Right lobe of liver (tissue), 6 donors: ENCODE measurements at regions not wholly inside any gene's neighbourhood (a gene's known extent, or its start where the extent isn't known, plus 50 kb on each side); places are given as distances from the start of the nearest gene placed in this dataset.

Experiments
- ATAC-seq, 4 donors: fragments of 200-7000 bp; cut with Tn5 transposase; one replicate each; pipeline ENCODE4 v1.9.1; 2020; ENCODE audit warnings: mild to moderate bottlenecking in 4 of 4, moderate library complexity in 4 of 4
- DNase-seq, 3 donors: peaks; one replicate each; pipeline ENCODE4 v3.0.0-alpha.2; 2020
- H3K27ac ChIP-seq, 3 donors: fragments of 200-600 bp; one replicate each; pipeline ENCODE4 v1.8.0; 2022
- H3K27me3 ChIP-seq, 2 donors: fragments of 200-600 bp; one replicate each; pipeline ENCODE4 v1.8.0; 2022
- H3K36me3 ChIP-seq, 4 donors: fragments of 200-600 bp; sonication (generic) in 1 of 4; one replicate each; pipeline versions ENCODE4 v1.5.1 to v1.8.0; 2017 to 2022; ENCODE audit warnings: control low read depth in 1 of 4
- H3K4me1 ChIP-seq, 4 donors: fragments of 200-600 bp; sonication (generic) in 1 of 4; one replicate each; pipeline versions ENCODE4 v1.5.1 to v1.8.0; 2017 to 2022; ENCODE audit warnings: control low read depth in 1 of 4
- H3K4me3 ChIP-seq, 3 donors: fragments of 200-600 bp; one replicate each; pipeline ENCODE4 v1.8.0; 2022
- H3K9me3 ChIP-seq, 4 donors: fragments of 200-600 bp; sonication (generic) in 1 of 4; one replicate each; pipeline versions ENCODE4 v1.5.1 to v1.8.0; 2017 to 2022; ENCODE audit warnings: control low read depth in 1 of 4
- CTCF ChIP-seq, 4 donors: fragments of 200-600 bp in 3 of 4; fragments of 450-650 bp in 1 of 4; IDR thresholded peaks; one replicate each; pipeline versions ENCODE4 v1.5.1 to v1.8.0; 2016 to 2022; ENCODE audit warnings: antibody characterized with exemption in 4 of 4, mild to moderate bottlenecking in 2 of 4
- POLR2A ChIP-seq: fragments of 450-650 bp; IDR thresholded peaks from one replicate; pipeline ENCODE4 v1.6.1; 2017; ENCODE audit warnings: antibody characterized with exemption, mild to moderate bottlenecking
- WGBS: methylation state at CpG from one replicate; pipeline ENCODE4 v1.1.6; 2018; ENCODE audit warnings: low coverage, low lambda C conversion rate; ENCODE audit not compliant: insufficient coverage; ENCODE audit errors: missing lambda C conversion rate; 5-methylcytosine and 5-hydroxymethylcytosine counted together
- intact Hi-C, 2 donors: fragments of 100-400 bp; cut with DNase I; formaldehyde crosslinking; loops; one replicate each; pipeline versions ENCODE4 v1.11.2 to v1.14.1; 2022
- donor health status: DM: no; HTN: yes; CAD: no.
- donor health status: DM: no; HTN: no; CAD: no.
- donor health status: DM: no; HTN: no; CAD: no.
- donor health status: DM: no; HTN: yes; CAD: no.
- donor health status: DM: no; HTN: yes; CAD: no.

- ATAC-seq (no peak), DNase-seq (no peak)
- H3K27ac ChIP-seq: no peak overlapping the region
- 24% methylated on average over 5 of the region's 5 CpGs for WGBS
- no peaks in the 10 kb centered on the region for H3K27me3 ChIP-seq
- no peaks in the 10 kb centered on the region for H3K4me1 ChIP-seq
- no peak for TF ChIP-seq POLR2A
- TF ChIP-seq CTCF (IDR thresholded peaks at IDR 0.05): no peak
- no peak overlapping the region for H3K4me3 ChIP-seq
- H3K9me3 ChIP-seq: no peaks in the 10 kb centered on the region
- no peaks in the 10 kb centered on the region for H3K36me3 ChIP-seq
- intact Hi-C loops: no loop called here
Measured at GRCh38 chr18:24949908-24950307, 402.1 kb downstream of the ZNF521 start.

DNA sequence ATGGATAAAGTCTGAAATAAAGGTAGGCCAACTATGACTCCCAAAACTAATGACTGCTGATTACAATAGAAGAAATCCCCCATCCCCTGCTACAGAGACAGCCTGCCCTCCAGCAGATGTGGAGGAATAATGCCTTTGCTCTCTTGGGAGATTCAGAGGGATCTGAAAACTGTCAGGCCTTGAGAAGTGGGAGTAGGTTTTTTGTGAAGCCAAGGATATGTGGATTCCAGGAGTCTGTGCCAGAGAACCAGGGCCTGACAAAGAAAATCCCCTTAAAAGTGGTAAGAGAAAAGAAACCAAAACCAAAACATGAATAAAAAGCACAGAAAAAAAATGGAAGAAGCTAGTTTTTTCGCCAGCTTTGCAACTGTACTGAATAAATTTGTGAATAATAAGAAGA lies 397.6 kb downstream of the ZNF521 start:
- DNase-seq (no peak), ATAC-seq (no peak)
- H3K36me3 ChIP-seq: no peaks in the 10 kb centered on the region
- H3K4me1 ChIP-seq: no peaks in the 10 kb centered on the region
- intact Hi-C loops: no loop called here
- H3K4me3 ChIP-seq: no peak overlapping the region
- TF ChIP-seq POLR2A (no peak), CTCF (IDR thresholded peaks at IDR 0.05) (no peak)
- no peaks in the 10 kb centered on the region for H3K9me3 ChIP-seq
- no peaks in the 10 kb centered on the region for H3K27me3 ChIP-seq
- WGBS: 22% methylated on average over 1 of the region's 1 CpG
- H3K27ac ChIP-seq: no peak overlapping the region

DNA sequence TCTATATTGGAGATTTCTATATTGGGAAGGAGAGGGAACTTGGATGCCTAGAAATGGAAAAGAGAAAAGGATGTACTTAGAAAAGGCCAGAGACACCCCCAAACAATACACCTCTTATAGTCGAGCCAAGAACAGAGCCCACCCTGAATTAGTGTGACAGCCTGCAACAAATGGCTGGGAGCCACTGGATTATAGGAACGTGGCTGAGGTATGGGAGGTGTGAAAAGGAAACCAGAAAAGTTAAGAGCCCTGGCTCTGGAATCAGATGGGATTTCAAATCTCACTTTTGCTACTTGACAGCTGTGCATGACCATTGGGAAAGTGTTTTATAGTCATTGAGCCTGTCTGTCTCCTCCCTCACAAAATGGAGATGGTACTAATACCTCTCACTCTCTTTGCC lies 394.0 kb downstream of the ZNF521 start:
- no peaks in the 10 kb centered on the region for H3K27me3 ChIP-seq
- intact Hi-C loops: no loop called here
- H3K9me3 ChIP-seq: no peaks in the 10 kb centered on the region
- H3K4me3 ChIP-seq: no peak overlapping the region
- no peak for TF ChIP-seq POLR2A
- no peak for TF ChIP-seq CTCF (IDR thresholded peaks at IDR 0.05)
- no peaks in the 10 kb centered on the region for H3K36me3 ChIP-seq
- H3K4me1 ChIP-seq: no peaks in the 10 kb centered on the region
- ATAC-seq (no peak), DNase-seq (no peak)
- WGBS: 42% methylated on average over 2 of the region's 2 CpGs
- H3K27ac ChIP-seq: no peak overlapping the region

- ATAC-seq (no peak), DNase-seq (no peak)
- no peak overlapping the region for H3K4me3 ChIP-seq
- 30% methylated on average over 3 of the region's 7 CpGs for WGBS
- H3K9me3 ChIP-seq: no peaks in the 10 kb centered on the region
- H3K27ac ChIP-seq: no peak overlapping the region
- H3K27me3 ChIP-seq: no peaks in the 10 kb centered on the region
- no peaks in the 10 kb centered on the region for H3K36me3 ChIP-seq
- TF ChIP-seq POLR2A: no peak
- TF ChIP-seq CTCF (IDR thresholded peaks at IDR 0.05): no peak
- H3K4me1 ChIP-seq: no peaks in the 10 kb centered on the region
- intact Hi-C loops: no loop called here
Measured at GRCh38 chr18:24959051-24959476, 392.9 kb downstream of the ZNF521 start.

DNA sequence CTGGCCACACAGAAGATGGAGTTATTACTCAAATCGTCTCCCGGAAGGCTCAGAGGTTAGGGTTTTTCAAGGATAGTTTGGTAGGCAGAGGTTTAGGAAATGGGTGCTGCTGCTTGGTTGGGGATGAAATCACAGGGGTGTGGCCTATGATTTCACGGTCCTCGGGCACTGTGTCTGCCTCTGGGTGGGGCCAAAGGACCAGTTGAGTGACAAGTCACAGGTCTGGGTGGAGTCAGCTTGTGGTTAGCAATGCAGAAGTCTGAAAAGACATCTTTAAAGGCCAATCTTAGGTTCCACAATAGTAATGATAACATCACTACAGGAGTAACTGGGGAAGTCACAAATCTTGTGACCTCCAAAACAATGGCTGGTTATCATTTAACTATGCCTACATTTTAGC lies 387.8 kb downstream of the ZNF521 start:
- Histone ChIP-seq H3K27me3 (no peaks in the 10 kb centered on the region), H3K36me3 (no peaks in the 10 kb centered on the region), H3K9me3 (no peaks in the 10 kb centered on the region), H3K27ac (no peak overlapping the region), H3K4me3 (no peak overlapping the region), H3K4me1 (no peaks in the 10 kb centered on the region)
- no peak for DNase-seq
- 50% methylated on average over 4 of the region's 4 CpGs for WGBS
- intact Hi-C loops: no loop called here
- no peak for TF ChIP-seq POLR2A
- TF ChIP-seq CTCF (IDR thresholded peaks at IDR 0.05): no peak
- no peak for ATAC-seq
